ENCODE measurements at regions not wholly inside any gene's neighbourhood (a gene's known extent, or its start where the extent isn't known, plus 50 kb on each side); places are given as distances from the start of the nearest gene placed in this dataset.

GRCh38 chr5:112472614-112473013 is 53.5 kb upstream of the EPB41L4A start:
- no peak overlapping the region for H3K4me3 ChIP-seq
- DNase-seq: no peak
- intact Hi-C loops (cut with DNase I; ENCODE audit: low total_unique reads): no loop called here
- no peaks in the 10 kb centered on the region for H3K9me3 ChIP-seq
- no peaks in the 10 kb centered on the region for H3K36me3 ChIP-seq
- TF ChIP-seq POLR2AphosphoS5 (IDR thresholded peaks at IDR 0.05): no peak
- whole genome bisulfite sequencing, 5 donors: 41 to 60% (median 50%) methylated on average over 6 of the region's 6 CpGs
- H3K27me3 ChIP-seq (replicated peaks in 1 of 7): peaks cover 0 to 4% (median 0%) of the 10 kb centered on the region in 7 donors
- H3K27ac ChIP-seq: no peak overlapping the region
- no peaks in the 10 kb centered on the region for H3K4me1 ChIP-seq

GRCh38 chr5:112473989-112474388 is 54.9 kb upstream of the EPB41L4A start:
- Histone ChIP-seq H3K4me3 (no peak overlapping the region), H3K4me1 (no peaks in the 10 kb centered on the region), H3K9me3 (no peaks in the 10 kb centered on the region), H3K27me3 (replicated peaks in 1 of 7) (peaks cover 0 to 3% (median 0%) of the 10 kb centered on the region in 7 donors), H3K36me3 (no peaks in the 10 kb centered on the region), H3K27ac (no peak overlapping the region)
- no peak for TF ChIP-seq POLR2AphosphoS5 (IDR thresholded peaks at IDR 0.05)
- TF ChIP-seq POLR2A (IDR thresholded peaks at IDR 0.05): no peak
- no peak for TF ChIP-seq CTCF (IDR thresholded peaks at IDR 0.05 in 8 of 11, conservative IDR thresholded peaks at IDR 0.05 in 3 of 11)
- no peak for DNase-seq
- intact Hi-C loops (cut with DNase I; ENCODE audit: low total_unique reads): no loop called here
- WGBS, 5 donors: 78 to 88% (median 84%) methylated on average over 5 of the region's 5 CpGs

GRCh38 chr5:112475747-112476365 is 56.8 kb upstream of the EPB41L4A start:
- H3K4me3 ChIP-seq: no peak overlapping the region
- TF ChIP-seq POLR2AphosphoS5 (IDR thresholded peaks at IDR 0.05) (no peak), POLR2A (IDR thresholded peaks at IDR 0.05) (no peak), CTCF (IDR thresholded peaks at IDR 0.05 in 8 of 11, conservative IDR thresholded peaks at IDR 0.05 in 3 of 11) (no peak)
- intact Hi-C loops (cut with DNase I; ENCODE audit: low total_unique reads): no loop called here
- no peaks in the 10 kb centered on the region for H3K36me3 ChIP-seq
- WGBS, 5 donors: 78 to 84% (median 81%) methylated on average over 3 of the region's 3 CpGs
- no peaks in the 10 kb centered on the region for H3K9me3 ChIP-seq
- no peaks in the 10 kb centered on the region for H3K4me1 ChIP-seq
- H3K27me3 ChIP-seq (replicated peaks in 1 of 7): peaks cover 0 to 3% (median 0%) of the 10 kb centered on the region in 7 donors
- DNase-seq: no peak
- H3K27ac ChIP-seq: no peak overlapping the region

- 80 to 94% (median 81%) methylated on average over 1 of the region's 1 CpG for WGBS, 5 donors
- Histone ChIP-seq H3K27me3 (replicated peaks in 1 of 7) (no peaks in the 10 kb centered on the region), H3K36me3 (no peaks in the 10 kb centered on the region), H3K4me3 (no peak overlapping the region), H3K4me1 (no peaks in the 10 kb centered on the region), H3K9me3 (peaks cover 0 to 7% (median 0%) of the 10 kb centered on the region in 8 donors), H3K27ac (no peak overlapping the region)
- intact Hi-C loops (cut with DNase I; ENCODE audit: low total_unique reads): no loop called here
- no peak for TF ChIP-seq CTCF (IDR thresholded peaks at IDR 0.05 in 8 of 11, conservative IDR thresholded peaks at IDR 0.05 in 3 of 11)
- no peak for TF ChIP-seq POLR2AphosphoS5 (IDR thresholded peaks at IDR 0.05)
- TF ChIP-seq POLR2A (IDR thresholded peaks at IDR 0.05): no peak
- no peak for DNase-seq
These were observed 60.3 kb upstream of the EPB41L4A start for GRCh38 chr5:112479418-112479817.

- Histone ChIP-seq H3K27me3 (replicated peaks in 1 of 7) (no peaks in the 10 kb centered on the region), H3K9me3 (peaks cover 0 to 7% (median 0%) of the 10 kb centered on the region in 8 donors), H3K4me1 (no peaks in the 10 kb centered on the region), H3K27ac (no peak overlapping the region), H3K36me3 (no peaks in the 10 kb centered on the region), H3K4me3 (no peak overlapping the region)
- intact Hi-C loops (cut with DNase I; ENCODE audit: low total_unique reads): no loop called here
- no peak for DNase-seq
- TF ChIP-seq POLR2AphosphoS5 (IDR thresholded peaks at IDR 0.05) (no peak), POLR2A (IDR thresholded peaks at IDR 0.05) (no peak), CTCF (IDR thresholded peaks at IDR 0.05 in 8 of 11, conservative IDR thresholded peaks at IDR 0.05 in 3 of 11) (no peak)
These were observed 61.4 kb upstream of the EPB41L4A start for GRCh38 chr5:112480501-112480900.

Data from spleen (tissue), 11 donors.